T-helper 1 cell (primary cell): ENCODE measurements at regions not wholly inside any gene's neighbourhood (a gene's known extent, or its start where the extent isn't known, plus 50 kb on each side); places are given as distances from the start of the nearest gene placed in this dataset.
"Not testable (repeated sequence)": the region's sequence is repeated elsewhere in the genome, so short reads cannot be mapped to it uniquely, and the experiment has no call there.

Experiments
- DNase-seq, 5 donors: peaks; one replicate each; pipeline ENCODE4 v3.0.0-alpha.2; 2012 to 2020

DNA sequence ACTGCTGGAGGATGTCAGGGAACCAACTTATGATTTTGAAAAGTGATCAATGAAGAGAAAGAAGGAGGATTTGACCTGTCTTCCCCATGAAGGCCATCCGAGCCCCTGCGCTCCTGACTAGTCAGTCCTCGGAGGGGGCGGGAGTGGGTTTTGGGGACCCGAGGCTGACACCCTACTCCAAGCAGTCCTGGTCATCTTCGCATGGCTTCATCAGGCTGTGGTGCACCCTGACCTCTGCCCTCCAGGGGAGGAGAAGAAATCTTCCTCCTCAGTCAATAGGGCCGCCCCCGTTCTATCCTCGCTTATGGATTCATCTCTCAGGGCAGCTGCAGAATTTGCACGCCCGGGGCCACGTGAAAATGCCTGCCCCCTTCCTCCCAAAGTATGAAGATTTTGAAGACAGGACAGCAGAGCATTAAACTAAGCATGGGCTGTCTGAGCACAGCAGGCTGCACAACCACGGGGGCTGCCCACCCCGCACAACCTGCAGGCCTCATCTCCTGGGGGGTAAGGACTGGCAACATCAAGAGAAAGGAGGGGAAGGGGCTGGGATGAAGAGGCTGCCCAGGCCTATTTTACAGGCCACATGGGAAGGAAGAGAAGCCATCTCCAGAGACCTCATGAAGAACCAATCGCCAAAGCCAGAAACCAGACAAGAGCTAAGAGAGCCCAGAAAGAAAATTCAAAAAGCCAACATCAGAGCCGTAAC is 138.1 kb upstream of the PHACTR3 start:
- DNase-seq = no peak

DNA sequence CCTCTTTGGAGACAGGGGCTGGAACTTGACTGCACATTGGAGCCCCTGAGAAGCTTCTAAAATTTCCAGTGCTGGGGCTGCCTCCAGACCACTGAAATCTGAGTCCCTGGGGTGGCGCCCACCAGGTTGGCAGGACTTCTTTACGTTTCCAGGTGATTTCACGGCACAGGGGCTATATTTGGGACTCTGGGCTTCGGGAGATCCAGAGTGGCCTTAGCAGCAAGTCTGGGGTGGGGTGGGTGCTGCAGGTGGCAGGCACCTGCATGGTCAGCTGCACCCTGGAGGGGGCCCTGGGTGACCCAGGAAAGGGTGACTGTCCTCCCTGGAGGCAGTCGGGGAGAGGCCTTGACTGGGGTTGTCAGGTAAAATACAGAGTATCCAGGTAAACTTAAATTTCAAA is 135.5 kb upstream of the PHACTR3 start:
- no peak for DNase-seq

DNA sequence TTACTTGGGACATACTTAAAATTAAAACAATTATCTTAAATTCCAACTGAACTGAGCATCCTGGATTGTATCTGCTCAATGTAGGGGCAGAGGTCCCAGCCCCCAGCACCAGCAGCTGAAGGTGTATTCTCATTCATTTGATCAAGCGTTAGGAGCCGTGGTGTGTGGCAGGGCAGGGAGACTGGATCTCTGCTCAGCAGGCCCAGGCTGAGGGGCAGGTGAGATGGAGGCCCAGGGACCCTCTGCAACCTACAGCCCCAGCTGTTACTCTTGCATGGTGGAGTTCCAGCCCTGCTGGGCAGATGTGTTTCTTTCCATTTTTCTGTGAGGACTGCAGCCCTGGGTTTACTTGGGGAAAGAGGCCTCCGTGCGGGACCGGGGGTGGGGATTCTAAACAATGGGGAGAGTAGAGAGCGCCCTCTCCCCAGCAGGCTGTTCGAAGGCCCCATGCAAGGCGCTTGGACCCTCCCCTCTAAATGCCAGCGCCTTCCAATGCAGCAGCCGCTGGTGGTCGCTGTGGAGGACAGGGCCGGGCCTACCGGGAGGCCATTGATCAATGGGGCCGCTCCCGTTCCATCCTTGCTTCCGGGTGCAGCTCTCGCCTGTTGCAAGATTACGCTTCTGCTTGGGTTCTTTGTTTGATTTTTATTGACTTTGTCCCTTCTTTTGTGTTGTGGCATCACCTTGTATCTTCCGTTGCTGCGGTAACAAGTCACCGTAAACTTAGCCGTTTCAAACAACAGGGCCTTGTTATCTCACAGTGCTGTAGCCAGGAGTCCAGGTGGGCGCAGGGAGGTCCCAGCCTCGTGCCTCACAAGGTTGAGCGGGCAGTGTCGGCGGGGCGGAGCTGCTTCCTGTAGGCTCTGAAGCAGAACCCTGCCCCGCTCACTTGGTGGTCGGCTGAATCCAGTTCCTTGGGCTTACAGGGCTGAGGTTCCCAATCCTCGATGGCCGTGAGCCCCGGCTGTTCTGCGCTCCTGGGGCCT is 134.8 kb upstream of the PHACTR3 start:
- no peak for DNase-seq

DNA sequence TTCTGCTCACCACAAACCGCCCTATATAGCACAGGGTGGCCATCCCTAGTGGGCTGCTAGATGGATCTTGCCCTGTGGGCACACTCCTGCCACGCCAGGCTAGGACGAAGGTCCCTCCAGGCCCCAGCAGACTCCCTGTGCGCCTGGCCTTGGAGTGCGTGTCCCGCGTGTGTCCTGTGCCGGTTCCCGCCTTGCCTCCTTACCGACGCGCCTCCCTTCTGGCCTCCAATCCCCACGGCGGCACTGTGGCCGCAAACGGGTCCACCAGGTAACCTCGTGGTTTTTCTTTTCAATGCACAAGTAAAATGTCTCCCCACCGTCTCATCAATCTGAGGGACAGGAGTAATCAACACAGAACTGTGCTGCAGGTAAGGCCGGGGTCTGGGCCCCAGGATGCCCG is 133.8 kb upstream of the PHACTR3 start:
- DNase-seq = no peak

DNA sequence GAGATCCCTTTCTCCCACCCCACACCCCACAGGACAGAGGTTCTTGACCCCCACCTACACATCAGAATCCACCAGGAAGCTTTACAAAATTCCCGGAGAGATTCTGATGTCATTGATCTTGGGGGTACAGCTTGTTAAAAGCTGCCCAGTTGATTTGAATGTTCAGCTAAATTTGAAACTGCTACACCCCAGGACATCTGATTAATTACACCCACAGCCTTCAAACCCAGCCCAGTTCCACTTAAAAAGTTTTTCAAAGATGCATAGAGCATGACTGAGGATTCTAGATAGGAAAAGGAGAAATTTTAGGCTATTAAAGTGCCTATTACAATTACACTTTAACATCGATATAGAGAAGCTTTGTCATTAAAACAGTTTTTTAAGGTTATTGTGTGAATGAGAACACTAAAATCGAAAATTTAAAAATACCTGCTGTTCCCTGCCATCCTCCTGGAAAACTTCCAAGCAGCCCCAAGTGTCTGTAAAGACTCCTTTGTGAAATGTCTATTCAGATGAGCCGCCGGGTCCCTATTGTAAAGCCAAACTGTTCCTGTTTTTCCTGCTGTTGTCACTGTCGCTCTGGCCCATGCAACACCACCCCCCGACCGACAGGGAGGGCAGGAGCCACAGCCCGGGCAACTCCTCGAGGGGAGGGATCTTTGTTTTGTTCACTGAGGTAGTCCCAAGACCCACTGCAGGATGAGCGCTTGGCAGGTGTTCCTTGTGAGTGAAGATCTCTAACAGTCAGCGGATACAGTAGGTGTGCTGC is 132.5 kb upstream of the PHACTR3 start:
- no peak for DNase-seq

DNA sequence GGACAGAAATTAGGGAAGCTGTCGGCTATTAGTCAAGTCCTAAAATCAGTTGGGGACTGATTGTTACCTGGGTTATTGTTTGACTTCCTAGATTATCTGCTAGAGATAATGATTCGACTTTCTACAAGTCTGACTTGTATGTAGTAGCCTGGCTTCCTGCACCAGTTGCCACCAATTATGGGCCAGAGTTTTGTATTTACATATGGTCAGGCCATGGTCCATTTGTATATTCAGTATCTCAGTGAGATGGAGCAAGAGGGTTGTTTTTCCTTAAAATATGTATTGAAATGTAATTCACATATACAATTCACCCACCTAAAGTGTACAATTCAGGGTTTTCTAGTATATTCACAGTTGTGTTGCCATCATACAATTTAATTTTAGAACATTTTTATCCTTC is 130.6 kb upstream of the PHACTR3 start:
- no peak for DNase-seq

DNA sequence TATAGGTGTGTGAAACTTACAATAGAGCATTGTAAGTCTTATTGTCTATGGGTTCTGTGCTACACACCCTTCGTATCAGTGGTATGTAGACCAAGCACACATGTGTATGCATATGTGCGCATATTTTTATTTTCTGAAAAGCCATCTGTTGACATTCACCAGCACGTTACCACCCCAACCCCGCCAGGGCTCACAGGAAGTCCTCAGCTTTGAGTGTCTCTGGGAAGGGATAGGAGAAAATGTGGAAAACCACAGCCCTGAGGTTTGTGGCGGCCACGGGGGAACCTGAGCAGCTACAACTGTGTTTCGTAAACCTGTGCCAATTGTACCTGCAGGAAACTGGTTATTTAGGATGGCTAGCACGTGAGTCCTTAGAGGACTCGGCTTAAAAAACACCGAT is 123.3 kb upstream of the PHACTR3 start:
- DNase-seq = no peak

DNA sequence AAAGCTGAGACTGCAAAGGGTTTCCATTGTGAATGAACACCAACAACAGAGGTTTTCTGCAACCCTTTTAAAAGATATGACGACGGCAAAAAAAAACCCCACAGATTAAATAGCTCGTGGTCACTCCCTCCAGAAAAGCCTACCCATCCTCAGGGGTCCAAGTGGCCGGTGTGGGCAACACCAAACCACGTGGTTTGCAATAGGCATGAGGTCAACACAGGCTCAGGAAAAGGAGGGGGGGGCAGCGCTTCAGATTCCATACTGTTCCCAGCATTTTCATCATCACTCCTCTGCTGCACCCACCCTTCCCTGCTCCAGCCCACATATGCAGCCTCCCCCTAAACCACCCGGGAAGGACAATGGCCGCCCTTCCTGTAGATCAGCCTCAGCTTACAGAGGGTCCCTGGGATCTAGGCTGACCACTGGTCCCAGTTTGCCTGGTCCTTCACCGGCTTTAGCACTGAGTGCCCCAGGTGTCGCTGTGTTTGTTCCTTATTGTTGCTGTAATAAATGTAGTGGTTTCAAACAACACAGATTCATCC is 122.8 kb upstream of the PHACTR3 start:
- DNase-seq = no peak

DNA sequence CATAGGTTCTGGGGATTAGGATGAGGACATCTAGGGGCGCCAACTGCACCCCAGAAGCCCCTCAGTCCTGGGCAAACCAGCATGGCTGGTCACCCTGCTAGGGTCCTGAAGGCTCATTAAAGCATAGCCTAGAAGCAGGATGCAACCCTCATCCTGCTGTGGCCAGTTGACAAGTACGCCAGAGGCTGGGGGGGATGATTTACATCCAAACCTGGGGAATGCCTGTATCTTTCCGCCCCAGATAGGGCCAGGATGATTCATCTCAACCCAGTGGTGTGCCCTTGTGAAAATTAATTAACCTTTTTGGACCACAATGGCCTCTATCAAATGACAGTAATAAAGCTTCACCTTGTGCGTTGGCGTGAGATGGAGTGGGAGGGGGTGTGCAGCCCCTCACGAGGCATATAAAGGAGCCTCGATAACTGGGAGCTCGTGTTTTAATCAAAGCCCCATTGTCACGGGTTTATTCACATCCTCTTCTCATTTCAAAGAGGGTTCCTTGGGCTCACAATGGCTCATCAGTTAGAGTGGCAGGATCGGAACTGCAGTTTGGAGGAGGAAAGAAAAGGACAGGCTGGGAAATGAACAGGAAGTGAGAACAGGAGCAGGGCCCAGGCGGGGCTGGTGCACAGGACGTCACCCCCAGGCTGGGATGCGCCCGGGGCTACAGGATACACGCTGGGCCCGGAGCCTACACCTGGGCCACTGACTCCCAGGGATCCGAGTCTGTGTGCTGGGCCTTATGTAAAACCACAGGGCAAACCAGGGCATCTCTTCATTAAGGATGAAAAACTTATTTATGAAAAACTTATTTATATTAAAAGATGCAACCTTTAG is 121.8 kb upstream of the PHACTR3 start:
- no peak for DNase-seq

DNA sequence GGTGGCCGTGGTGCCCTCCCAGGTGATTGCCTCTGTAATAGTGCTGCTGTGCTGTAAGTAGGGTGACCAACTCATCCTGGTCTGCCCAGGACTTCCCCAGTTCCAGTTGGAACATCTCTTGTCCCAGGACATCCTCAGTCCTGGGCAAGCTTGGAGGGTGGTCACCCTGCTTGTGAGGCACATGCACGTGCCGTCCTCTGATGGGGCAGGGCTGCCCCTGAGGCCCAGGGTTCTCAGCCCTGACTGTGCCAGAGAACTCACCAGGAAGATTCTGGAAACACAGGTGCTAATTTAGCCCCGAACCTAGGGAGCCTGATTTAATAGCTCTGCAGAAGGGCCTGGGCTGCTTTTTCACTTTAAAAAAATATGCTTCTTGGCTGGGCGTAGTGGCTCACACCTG is 120.9 kb upstream of the PHACTR3 start:
- DNase-seq = no peak

DNA sequence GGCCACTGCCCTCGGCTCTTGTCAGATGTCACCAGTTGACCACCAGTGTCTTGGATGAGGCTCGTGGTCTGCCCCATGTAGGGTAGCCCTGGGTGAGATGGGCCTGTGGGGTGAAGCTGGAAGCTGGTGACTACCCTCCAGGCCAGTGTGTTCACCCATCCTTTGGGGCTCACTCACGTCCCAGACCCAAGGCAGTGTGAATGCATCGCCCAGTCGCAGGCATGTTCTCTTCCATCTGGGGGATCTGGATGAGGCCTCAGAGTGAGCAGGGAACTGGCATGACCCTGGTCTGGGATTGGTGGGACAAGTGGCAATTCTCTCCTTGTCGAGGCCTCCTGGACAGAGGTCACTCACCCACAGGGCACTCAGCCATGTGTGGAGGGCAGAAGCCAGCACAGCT is 120.1 kb upstream of the PHACTR3 start:
- no peak for DNase-seq

DNA sequence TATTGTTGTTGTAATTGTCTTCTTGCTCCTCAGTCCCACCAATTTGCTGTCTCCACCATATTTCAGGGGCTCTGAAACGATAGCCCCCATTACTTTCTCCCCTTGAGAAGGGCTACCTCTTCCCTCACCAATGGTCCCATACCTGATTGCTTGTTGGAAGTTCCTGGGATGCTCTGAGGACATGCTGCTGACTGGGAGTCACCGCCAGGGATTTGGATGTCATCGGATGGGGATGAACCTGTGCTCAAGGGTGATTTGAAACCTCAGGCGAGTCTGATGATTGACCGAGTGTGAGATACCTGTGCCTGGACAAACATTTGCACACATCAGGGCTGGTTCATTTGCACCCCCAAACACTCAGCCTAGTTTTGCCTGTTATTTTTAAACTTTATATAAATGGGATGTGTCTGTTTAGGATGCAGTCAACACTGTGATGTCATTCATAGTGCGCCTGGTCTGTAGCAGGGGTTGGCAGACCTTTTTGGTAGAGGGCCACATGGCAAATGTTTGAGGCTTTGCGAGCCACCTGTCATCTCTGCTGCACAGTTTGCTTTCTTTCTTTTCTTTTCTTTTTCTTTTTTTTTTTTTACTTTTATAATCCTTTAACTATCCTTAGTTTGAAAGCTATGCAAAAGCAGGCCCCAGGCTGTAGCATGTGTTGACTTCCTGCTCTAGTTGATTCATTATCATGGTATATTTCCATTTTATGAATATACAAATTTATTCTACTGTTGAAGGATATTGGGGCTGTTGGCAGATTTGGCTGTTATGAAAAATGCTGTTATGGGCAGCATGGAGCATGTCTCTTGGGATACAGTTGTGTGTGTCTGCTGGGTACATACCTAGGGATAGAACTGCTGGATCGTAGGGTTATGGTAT is 118.5 kb upstream of the PHACTR3 start:
- no peak for DNase-seq

DNA sequence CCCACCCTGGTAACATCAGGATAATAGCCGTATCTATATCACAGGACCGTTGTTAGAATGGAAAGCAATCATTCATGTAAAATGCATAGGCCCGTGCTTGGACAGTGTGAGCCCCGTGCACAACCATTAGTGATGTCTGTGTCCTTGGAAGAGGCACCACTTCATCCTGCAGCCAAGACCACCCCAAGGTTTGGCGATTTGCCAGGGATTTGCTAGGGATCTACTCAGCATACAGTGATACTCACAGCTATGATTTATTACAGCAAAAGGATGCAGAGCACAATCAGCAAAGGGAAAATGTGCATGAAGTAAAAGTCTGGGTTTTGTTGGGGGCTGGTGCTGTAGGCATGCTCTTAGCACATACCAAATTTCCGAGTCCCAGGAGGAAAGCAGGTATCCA is 115.9 kb upstream of the PHACTR3 start:
- DNase-seq = not testable (repeated sequence)

DNA sequence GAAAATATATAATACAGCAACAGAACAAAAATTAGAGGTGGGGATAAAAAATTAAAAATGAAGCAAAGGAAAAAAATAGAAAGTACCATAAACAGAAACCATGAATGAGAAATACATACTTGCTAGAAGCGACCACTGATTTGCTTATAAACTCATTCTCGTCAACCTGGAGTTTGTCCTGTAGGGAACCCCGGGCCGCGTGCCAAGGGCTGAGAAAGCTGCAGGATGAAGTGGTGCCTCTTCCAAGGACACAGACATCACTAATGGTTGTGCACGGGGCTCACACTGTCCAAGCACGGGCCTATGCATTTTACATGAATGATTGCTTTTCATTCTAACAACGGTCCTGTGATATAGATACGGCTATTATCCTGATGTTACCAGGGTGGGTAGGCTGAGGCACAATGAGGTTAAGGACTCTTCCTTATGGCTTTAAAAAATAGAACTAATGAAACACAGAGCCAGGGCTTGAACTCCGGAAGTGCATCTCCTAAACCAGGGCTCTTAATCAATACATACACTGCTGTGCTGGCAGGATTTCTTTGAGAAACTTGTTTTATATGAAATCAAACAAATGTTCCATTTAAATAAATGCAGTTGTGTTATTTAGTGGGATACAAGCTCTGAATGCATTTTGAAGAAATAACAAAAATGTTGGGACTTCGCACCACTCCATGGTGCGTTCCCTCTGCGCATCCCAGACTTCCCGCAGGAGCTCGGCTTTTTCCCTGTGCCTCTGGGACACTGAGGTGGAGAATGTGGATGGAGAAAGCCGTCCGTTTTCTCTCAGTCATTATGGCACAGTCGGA is 113.9 kb upstream of the PHACTR3 start:
- DNase-seq = not testable (repeated sequence)

DNA sequence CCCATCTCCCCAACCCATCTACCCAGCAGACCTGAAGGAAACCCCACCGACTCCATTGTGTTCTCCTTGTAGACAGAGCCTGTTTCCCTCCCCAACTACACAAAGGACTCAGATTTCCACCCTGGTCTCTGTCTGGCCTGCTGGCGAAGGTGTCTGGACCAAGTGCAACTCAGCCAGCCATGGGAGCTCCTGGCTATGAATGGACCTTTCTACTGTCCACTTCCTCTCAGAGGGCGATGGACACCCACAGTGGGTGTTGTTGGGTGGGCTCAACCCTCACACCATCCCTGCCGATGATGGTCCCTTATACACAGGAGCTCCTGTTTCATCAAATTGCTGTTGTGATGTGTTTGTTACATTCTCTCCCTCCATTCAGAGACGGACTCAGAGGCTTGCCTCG is 112.5 kb upstream of the PHACTR3 start:
- no peak for DNase-seq

DNA sequence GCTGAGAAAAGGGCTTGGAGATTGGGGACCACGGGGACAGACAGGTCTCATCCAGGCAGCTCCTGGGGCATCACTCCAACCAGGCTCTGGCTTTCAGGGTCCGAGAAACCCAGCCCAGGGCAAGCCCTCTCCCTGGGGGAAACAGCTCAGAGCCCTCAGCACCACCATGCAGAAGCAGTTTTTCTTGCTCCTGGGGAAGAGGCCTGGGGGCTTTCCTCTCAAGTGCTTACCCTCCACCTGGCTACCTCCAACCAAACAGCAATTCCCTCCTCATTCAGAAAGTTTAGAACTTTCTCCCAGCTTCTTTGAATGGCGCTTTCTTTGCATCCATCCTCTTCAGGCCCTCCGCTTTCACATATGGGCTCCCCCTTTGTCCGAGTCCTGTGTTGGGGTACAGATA is 110.4 kb upstream of the PHACTR3 start:
- no peak for DNase-seq

DNA sequence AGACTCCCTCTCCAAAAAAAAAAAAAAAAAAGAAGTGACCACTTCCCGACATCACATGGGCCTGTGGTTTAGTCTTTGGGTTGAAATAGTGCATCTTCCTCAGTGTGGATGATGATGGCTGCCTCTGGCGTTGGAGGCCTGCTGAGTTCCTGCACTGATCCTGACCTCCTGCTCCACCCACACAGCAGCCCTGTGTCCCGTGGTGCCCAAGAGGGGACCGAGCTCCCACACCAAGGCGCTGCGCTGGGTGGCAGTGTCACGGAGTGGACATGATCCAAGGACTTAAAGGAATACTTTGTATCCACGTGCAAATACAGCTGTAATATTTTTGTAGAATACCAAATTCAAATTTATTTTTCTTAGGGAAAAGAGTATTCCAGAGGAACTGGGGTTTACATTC is 109.2 kb upstream of the PHACTR3 start:
- DNase-seq = no peak

DNA sequence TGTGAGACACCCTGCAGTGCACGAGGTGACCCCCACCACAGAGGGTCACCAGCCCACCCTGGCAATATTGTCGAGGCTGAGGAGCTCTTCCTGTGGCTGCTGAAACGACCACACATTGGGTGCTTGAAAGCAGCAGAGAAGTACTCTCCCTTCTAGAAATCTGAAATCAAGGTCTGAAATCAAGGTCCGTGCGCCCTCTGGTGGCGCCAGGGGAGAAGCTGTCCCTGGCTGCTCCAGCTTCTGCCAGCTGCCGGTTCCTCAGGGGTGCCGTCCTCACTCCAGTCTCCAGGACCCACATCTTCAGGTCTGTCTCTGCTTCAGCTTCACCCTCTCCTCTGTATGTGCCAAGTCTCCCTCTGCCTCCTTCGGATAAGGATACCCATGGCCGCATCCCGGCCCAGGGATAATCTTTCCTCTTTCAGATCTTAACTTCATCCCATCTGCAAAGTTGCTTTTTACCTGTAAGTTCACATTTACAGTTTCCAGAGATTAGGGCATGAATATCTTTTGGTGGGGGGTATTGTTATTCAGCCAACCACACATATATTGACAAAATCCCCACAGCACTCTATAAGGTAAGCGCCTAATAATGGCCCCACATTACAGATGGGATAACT is 108.3 kb upstream of the PHACTR3 start:
- peak; percentile 34 to 56 (median 47) for DNase-seq

DNA sequence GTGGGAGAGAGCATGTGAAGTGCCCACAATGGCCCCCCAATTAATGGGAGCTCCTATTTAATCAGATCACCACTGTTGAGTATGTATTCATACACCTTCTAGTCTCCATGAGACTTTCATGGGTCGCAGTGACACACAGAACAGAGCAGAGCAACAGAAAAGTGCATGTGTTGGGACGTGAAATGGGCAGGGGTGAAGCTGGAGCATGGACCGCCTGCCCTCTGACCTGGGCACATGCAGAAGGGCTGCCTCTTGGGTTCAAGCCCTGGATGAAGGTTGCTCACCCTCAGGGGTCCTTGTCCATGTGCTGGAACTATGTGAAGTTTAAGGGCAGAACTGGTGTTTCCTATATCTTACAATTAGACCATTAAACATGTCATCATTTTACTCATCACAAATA is 106.0 kb upstream of the PHACTR3 start:
- no peak for DNase-seq

DNA sequence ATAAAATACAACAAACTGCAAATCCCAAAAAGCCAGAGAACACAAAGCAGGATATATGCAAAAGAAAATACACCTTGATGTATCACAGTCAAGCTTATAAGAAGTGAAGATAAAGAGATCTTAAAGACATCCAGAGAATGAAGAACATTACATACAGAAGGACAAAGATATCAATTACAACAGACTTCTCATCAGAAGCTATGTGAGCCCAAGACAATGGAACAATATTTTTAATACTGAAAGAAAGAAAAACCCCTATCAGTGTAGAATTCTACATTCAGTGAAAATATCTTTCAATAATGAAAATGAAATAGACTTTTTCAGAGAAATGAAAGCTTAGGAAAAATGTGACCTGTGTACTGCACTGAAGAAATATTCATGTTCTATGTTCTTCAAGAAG is 104.5 kb upstream of the PHACTR3 start:
- DNase-seq = no peak
